Body of pancreas (tissue), 4 donors: ENCODE measurements at regions not wholly inside any gene's neighbourhood (a gene's known extent, or its start where the extent isn't known, plus 50 kb on each side); places are given as distances from the start of the nearest gene placed in this dataset.

ENCODE experiments used
- ATAC-seq: fragments of 150-250 bp; one replicate; pipeline ENCODE4 v1.9.1; 2016
- DNase-seq, 4 donors: peaks; one replicate each; pipeline ENCODE4 v3.0.0-alpha.2; 2019
- H3K27ac ChIP-seq, 4 donors: fragments of 200-600 bp; sonication (generic); 1 replicate in 3 of 4; 2 replicates in 1 of 4; pipeline versions ENCODE4 v1.5.1 to v1.6.1; 2016 to 2019; ENCODE audit warnings: mild to moderate bottlenecking in 1 of 4, mixed read lengths in 1 of 4, moderate library complexity in 1 of 4
- H3K27me3 ChIP-seq, 2 donors: fragments of 200-600 bp; sonication (generic); one replicate each; pipeline ENCODE4 v1.6.0; 2016; ENCODE audit warnings: mild to moderate bottlenecking in 1 of 2
- H3K36me3 ChIP-seq, 2 donors: fragments of 200-600 bp; sonication (generic); replicated peaks in 1 of 2; 2 replicates each; pipeline ENCODE4 v1.5.1; 2016; ENCODE audit warnings: low read depth in 2 of 2; ENCODE audit not compliant: insufficient read depth in 1 of 2
- H3K4me1 ChIP-seq: fragments of 200-600 bp; sonication (generic); one replicate; pipeline ENCODE4 v1.6.0; 2016
- H3K4me3 ChIP-seq, 2 donors: fragments of 200-600 bp; sonication (generic); 1 replicate in 1 of 2; 2 replicates in 1 of 2; pipeline ENCODE4 v1.5.1; 2016 to 2019
- H3K9me3 ChIP-seq, 3 donors: fragments of 200-600 bp; sonication (generic); 1 replicate in 2 of 3; 2 replicates in 1 of 3; pipeline ENCODE4 v1.5.1; 2016
- POLR2A ChIP-seq, 3 donors: fragments of 450-650 bp; IDR thresholded peaks; one replicate each; pipeline ENCODE4 v1.6.1; 2016; ENCODE audit warnings: antibody characterized with exemption in 3 of 3, mild to moderate bottlenecking in 2 of 3
- WGBS, 2 donors: methylation state at CpG; one replicate each; pipeline ENCODE4 v1.1.5; 2017; 5-methylcytosine and 5-hydroxymethylcytosine counted together
- intact Hi-C: fragments of 100-400 bp; cut with DNase I; formaldehyde crosslinking; loops from one replicate; pipeline ENCODE4 v1.15.1; 2023
- TF ChIP-seq, protein P1 (sequence below), 7 experiments: fragments of 450-650 bp in 4 of 7; fragments of 200-600 bp in 3 of 7; sonication (generic) in 3 of 7; IDR thresholded peaks; one replicate each; pipeline ENCODE4 v1.5.1; 2016 to 2019; ENCODE audit warnings: antibody characterized with exemption in 7 of 7

DNA sequence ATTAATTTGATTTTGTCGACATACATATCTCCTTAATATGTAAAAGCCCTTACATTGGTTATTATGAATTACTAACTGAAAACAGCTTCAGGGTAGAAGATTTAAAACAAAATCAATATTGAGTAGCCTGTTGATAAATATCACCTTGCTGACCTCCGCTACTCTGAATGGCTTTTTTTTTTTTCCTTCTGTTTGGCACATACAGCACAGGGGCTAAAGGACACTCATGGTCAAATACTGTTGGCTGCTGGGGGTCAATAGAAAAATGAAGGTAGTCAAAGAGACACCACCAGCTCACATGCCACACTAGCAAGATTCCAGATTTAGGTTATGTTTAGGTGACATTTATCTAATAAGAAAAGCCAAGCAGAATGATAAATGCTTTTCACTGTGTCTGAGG lies 1642.4 kb upstream of the SLC39A10 start:
- DNase-seq (no peak), ATAC-seq (no peak)
- H3K4me1 ChIP-seq = no peaks in the 10 kb centered on the region
- 13 to 16% methylated on average over 2 of the region's 2 CpGs for WGBS, 2 donors
- no peak overlapping the region for H3K4me3 ChIP-seq
- H3K27me3 ChIP-seq = no peaks in the 10 kb centered on the region
- intact Hi-C loops = no loop called here
- no peaks in the 10 kb centered on the region for H3K9me3 ChIP-seq
- TF ChIP-seq POLR2A (IDR thresholded peaks at IDR 0.05) = no peak
- TF ChIP-seq, protein P1, sequence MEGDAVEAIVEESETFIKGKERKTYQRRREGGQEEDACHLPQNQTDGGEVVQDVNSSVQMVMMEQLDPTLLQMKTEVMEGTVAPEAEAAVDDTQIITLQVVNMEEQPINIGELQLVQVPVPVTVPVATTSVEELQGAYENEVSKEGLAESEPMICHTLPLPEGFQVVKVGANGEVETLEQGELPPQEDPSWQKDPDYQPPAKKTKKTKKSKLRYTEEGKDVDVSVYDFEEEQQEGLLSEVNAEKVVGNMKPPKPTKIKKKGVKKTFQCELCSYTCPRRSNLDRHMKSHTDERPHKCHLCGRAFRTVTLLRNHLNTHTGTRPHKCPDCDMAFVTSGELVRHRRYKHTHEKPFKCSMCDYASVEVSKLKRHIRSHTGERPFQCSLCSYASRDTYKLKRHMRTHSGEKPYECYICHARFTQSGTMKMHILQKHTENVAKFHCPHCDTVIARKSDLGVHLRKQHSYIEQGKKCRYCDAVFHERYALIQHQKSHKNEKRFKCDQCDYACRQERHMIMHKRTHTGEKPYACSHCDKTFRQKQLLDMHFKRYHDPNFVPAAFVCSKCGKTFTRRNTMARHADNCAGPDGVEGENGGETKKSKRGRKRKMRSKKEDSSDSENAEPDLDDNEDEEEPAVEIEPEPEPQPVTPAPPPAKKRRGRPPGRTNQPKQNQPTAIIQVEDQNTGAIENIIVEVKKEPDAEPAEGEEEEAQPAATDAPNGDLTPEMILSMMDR (IDR thresholded peaks at IDR 0.05) = no peak
- no peaks in the 10 kb centered on the region for H3K36me3 ChIP-seq
- H3K27ac ChIP-seq = no peak overlapping the region

DNA sequence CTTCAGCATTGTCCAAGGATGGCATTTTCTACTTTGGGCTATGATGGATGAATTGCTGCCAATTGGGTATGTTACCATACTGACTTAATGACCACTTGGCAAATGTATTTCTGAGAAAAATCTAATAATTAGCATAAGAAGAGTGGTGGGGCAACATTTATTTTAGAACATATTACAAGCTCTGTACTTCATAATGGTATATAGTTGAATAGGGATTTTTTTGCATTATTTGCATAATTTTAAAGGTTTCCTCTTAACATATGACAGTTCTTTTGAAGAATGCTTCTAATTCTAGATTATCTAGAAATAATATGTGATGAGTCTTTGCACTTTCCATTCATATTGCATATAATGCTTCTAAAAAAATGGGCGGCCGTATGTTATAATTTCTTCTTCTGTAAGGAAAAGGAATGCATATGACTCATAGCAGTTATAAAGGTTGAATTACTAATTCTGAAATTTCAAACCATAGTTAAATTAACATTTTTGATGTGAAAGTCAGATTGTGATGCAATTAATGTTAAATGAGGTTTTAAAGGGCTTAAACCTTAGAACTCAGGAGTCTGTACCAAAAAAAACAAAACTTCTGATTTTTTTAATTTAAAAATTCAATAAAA lies 1652.3 kb upstream of the SLC39A10 start:
- intact Hi-C loops = no loop called here
- WGBS, 2 donors = 75 to 82% methylated on average over 2 of the region's 2 CpGs
- H3K27ac ChIP-seq = no peak overlapping the region
- no peak for DNase-seq
- TF ChIP-seq POLR2A (IDR thresholded peaks at IDR 0.05) = no peak
- TF ChIP-seq, protein P1 (IDR thresholded peaks at IDR 0.05) = no peak
- ATAC-seq = no peak
- no peaks in the 10 kb centered on the region for H3K27me3 ChIP-seq
- H3K4me1 ChIP-seq = no peaks in the 10 kb centered on the region
- H3K36me3 ChIP-seq = no peaks in the 10 kb centered on the region
- H3K4me3 ChIP-seq = no peak overlapping the region
- H3K9me3 ChIP-seq = no peaks in the 10 kb centered on the region

DNA sequence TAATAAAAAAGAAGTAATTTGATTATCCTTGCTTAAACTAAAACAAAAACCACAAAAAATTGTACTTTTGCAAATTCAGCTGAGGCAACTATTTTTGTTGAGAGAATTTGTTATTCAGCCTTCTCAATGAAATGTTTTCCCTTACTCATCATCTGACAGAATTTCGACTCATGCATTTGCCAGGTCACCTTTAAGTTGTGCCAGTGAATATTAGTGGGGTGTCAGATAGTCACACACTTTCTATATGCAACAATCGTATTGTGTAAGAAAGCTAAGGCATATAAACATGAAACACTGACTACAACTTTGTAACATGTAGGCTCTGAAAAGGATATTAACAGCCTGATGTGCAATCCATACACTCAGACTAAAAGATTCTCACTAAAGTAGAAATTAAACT lies 1653.1 kb upstream of the SLC39A10 start:
- no peak overlapping the region for H3K4me3 ChIP-seq
- ATAC-seq (no peak), DNase-seq (no peak)
- intact Hi-C loops = no loop called here
- TF ChIP-seq, protein P1 (IDR thresholded peaks at IDR 0.05) = no peak
- no peak for TF ChIP-seq POLR2A (IDR thresholded peaks at IDR 0.05)
- WGBS, 2 donors = 55 to 62% methylated on average over 2 of the region's 2 CpGs
- no peaks in the 10 kb centered on the region for H3K27me3 ChIP-seq
- H3K27ac ChIP-seq = no peak overlapping the region
- H3K4me1 ChIP-seq = no peaks in the 10 kb centered on the region
- no peaks in the 10 kb centered on the region for H3K9me3 ChIP-seq
- no peaks in the 10 kb centered on the region for H3K36me3 ChIP-seq

DNA sequence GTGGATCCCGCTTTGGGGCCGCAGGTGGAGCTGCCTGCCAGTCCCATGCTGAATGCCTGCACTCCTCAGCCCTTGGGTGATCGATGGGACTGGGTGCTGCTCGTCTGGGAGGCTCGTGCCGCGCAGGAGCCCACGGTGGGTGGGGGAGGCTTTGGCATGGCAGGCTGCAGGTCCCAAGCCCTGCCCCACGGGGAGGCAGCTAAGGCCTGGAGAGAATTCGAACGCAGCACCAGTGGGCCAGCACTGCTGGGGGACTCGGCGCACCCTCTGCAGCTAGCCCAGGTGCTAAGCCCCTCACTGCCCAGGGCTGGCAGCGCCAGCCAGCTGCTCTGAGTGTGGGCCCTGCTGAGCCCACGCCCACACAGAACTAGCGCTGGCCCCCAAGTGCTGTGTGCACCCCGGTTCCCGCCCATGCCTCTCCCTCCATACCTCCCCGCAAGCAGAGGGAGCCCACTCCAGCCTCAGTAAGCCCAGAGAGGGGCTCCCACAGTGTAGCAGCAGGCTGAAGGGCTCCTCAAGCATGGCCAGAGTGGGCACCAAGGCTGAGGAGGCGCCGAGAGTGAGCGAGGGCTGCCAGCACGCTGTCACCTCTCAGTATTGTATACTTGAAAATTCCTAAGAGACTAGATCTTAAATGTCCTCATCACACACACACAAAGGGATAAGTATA lies 1654.2 kb upstream of the SLC39A10 start:
- Histone ChIP-seq H3K4me1 (no peaks in the 10 kb centered on the region), H3K36me3 (no peaks in the 10 kb centered on the region), H3K27me3 (no peaks in the 10 kb centered on the region), H3K9me3 (no peaks in the 10 kb centered on the region), H3K27ac (no peak overlapping the region), H3K4me3 (no peak overlapping the region)
- DNase-seq = no peak
- TF ChIP-seq, protein P1 (IDR thresholded peaks at IDR 0.05) = no peak
- TF ChIP-seq POLR2A (IDR thresholded peaks at IDR 0.05) = no peak
- ATAC-seq = no peak
- WGBS, 2 donors = 70 to 79% methylated on average over 6 to 21 of the region's 23 CpGs
- intact Hi-C loops = no loop called here

DNA sequence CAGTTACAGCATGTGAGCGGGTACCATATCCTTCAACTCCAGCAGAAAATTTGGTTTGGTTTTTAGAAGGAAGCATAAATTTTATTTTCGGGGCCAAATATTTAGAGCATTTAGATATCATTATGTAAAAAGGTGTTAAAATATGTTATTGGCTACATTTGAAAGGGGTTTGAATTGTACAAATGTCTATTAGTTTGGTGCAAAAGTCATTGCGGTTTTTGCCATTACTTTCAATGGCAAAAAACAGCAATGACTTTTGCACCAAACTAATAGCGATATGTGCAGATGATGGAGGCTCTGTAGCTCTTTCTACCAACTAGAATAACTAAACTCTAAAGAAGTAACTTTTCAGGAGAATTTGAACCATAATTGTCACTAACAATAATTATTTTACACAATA lies 1666.2 kb upstream of the SLC39A10 start:
- no peak for TF ChIP-seq POLR2A (IDR thresholded peaks at IDR 0.05)
- TF ChIP-seq, protein P1 (IDR thresholded peaks at IDR 0.05) = no peak
- Histone ChIP-seq H3K36me3 (no peaks in the 10 kb centered on the region), H3K27ac (no peak overlapping the region), H3K4me1 (no peaks in the 10 kb centered on the region), H3K27me3 (no peaks in the 10 kb centered on the region), H3K9me3 (no peaks in the 10 kb centered on the region), H3K4me3 (no peak overlapping the region)
- intact Hi-C loops = no loop called here
- WGBS, 2 donors = 56 to 67% methylated on average over 4 of the region's 4 CpGs
- DNase-seq = no peak
- no peak for ATAC-seq
